ENCODE measurements at regions not wholly inside any gene's neighbourhood (a gene's known extent, or its start where the extent isn't known, plus 50 kb on each side); places are given as distances from the start of the nearest gene placed in this dataset.
"Not testable (repeated sequence)": the region's sequence is repeated elsewhere in the genome, so short reads cannot be mapped to it uniquely, and the experiment has no call there.

DNA sequence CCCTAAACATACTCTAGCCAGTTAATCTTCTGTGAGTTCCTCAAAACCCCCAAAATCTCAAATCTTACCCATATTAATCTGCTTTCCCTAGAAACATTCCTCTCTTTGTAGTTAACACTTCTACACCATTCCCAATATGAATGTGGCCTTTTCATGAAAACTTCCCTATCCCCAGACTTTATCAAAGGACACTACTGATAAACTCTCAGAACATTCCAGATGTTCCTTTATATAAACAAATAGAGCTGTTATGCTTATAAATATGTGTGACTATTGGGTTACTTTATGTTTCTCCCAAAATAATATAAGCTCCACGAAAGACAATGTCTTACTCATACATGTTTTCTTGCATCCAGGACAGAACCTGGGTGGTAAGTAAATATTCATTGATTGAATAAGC lies 205.4 kb upstream of the NFIA start:
- DNase-seq (ENCODE audit: low read depth, low spot score): no peak
- Histone ChIP-seq H3K4me3 (ENCODE audit: low read depth, low read length) (no peak overlapping the region), H3K9me3 (ENCODE audit: control insufficient read depth, insufficient read depth, low read length) (no peaks in the 10 kb centered on the region), H3K27me3 (ENCODE audit: control insufficient read depth, insufficient read depth, low read length) (no peaks in the 10 kb centered on the region), H3K27ac (ENCODE audit: low read depth, low read length) (no peak overlapping the region)
- TF ChIP-seq, protein P1, sequence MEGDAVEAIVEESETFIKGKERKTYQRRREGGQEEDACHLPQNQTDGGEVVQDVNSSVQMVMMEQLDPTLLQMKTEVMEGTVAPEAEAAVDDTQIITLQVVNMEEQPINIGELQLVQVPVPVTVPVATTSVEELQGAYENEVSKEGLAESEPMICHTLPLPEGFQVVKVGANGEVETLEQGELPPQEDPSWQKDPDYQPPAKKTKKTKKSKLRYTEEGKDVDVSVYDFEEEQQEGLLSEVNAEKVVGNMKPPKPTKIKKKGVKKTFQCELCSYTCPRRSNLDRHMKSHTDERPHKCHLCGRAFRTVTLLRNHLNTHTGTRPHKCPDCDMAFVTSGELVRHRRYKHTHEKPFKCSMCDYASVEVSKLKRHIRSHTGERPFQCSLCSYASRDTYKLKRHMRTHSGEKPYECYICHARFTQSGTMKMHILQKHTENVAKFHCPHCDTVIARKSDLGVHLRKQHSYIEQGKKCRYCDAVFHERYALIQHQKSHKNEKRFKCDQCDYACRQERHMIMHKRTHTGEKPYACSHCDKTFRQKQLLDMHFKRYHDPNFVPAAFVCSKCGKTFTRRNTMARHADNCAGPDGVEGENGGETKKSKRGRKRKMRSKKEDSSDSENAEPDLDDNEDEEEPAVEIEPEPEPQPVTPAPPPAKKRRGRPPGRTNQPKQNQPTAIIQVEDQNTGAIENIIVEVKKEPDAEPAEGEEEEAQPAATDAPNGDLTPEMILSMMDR (IDR thresholded peaks at IDR 0.05; ENCODE audit: low read depth, low read length): no peak
- POLR2A ChIA-PET: no interaction called here
- CTCF ChIA-PET: no interaction called here

DNA sequence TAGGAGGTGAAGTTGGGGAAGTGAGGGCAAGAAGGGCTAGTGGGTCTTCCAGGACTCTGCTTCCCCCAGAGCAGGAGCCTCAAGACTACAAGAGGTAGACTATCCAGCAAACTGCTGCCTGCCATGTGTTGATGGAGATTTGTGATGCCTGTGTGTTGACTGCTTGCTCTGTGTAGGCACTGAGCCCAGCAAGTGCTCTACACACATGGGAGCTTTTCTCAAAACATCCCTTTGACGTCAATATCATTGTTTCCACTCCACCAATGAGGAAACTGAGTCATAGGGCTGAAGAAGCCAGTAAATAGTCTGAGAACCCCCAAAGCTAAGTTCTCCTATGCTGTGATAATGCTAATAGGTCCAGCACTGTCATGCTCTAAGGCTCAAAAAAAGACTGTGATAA lies 207.2 kb upstream of the NFIA start:
- TF ChIP-seq, protein P1 (IDR thresholded peaks at IDR 0.05; ENCODE audit: low read depth, low read length): no peak
- no peaks in the 10 kb centered on the region for H3K27me3 ChIP-seq (ENCODE audit: control insufficient read depth, insufficient read depth, low read length)
- CTCF ChIA-PET: no interaction called here
- H3K4me3 ChIP-seq (ENCODE audit: low read depth, low read length): no peak overlapping the region
- DNase-seq (ENCODE audit: low read depth, low spot score): no peak
- no peak overlapping the region for H3K27ac ChIP-seq (ENCODE audit: low read depth, low read length)
- POLR2A ChIA-PET: no interaction called here
- no peaks in the 10 kb centered on the region for H3K9me3 ChIP-seq (ENCODE audit: control insufficient read depth, insufficient read depth, low read length)

- H3K27ac ChIP-seq (ENCODE audit: low read depth, low read length): no peak overlapping the region
- ChIA-PET CTCF (no interaction called here), POLR2A (no interaction called here)
- H3K27me3 ChIP-seq (ENCODE audit: control insufficient read depth, insufficient read depth, low read length): no peaks in the 10 kb centered on the region
- TF ChIP-seq, protein P1 (IDR thresholded peaks at IDR 0.05; ENCODE audit: low read depth, low read length): no peak
- DNase-seq (ENCODE audit: low read depth, low spot score): no peak
- no peak overlapping the region for H3K4me3 ChIP-seq (ENCODE audit: low read depth, low read length)
- H3K9me3 ChIP-seq (ENCODE audit: control insufficient read depth, insufficient read depth, low read length): no peaks in the 10 kb centered on the region
Observed at GRCh38 chr1:60874718-60875117, 207.6 kb upstream of the NFIA start.

DNA sequence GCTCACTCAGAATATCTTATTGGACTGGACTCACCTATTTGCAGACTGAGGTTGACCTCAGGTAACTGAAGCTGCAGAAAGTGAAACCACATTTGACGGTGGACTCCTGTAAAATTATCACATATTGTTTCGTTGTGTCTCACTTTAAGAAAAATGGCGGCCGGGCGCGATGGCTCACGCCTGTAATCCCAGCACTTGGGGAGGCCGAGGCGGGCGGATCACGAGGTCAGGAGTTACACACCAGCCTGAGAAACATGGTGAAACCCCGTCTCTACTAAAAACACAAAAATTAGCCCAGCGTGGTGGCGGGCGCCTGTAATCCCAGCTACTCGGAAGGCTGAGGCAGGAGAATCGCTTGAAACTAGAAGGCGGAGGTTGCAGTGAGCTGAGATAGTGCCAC lies 209.0 kb upstream of the NFIA start:
- H3K4me3 ChIP-seq (ENCODE audit: low read depth, low read length); DNase-seq (ENCODE audit: low read depth, low spot score); H3K27ac ChIP-seq (ENCODE audit: low read depth, low read length); CTCF ChIA-PET; H3K27me3 ChIP-seq (ENCODE audit: control insufficient read depth, insufficient read depth, low read length); H3K9me3 ChIP-seq (ENCODE audit: control insufficient read depth, insufficient read depth, low read length); POLR2A ChIA-PET: not testable (repeated sequence)

- Histone ChIP-seq H3K27me3 (ENCODE audit: control insufficient read depth, insufficient read depth, low read length) (no peaks in the 10 kb centered on the region), H3K9me3 (ENCODE audit: control insufficient read depth, insufficient read depth, low read length) (no peaks in the 10 kb centered on the region), H3K4me3 (ENCODE audit: low read depth, low read length) (no peak overlapping the region), H3K27ac (ENCODE audit: low read depth, low read length) (no peak overlapping the region)
- ChIA-PET CTCF (no interaction called here), POLR2A (no interaction called here)
- TF ChIP-seq, protein P1 (IDR thresholded peaks at IDR 0.05; ENCODE audit: low read depth, low read length): no peak
- DNase-seq (ENCODE audit: low read depth, low spot score): no peak
Observed at GRCh38 chr1:60872426-60873054, 209.8 kb upstream of the NFIA start.
